GM12878 (cell line): ENCODE measurements at regions not wholly inside any gene's neighbourhood (a gene's known extent, or its start where the extent isn't known, plus 50 kb on each side); places are given as distances from the start of the nearest gene placed in this dataset.

ENCODE experiments used
- ATAC-seq: fragments of 200-7000 bp; cut with Tn5 transposase; 3 replicates; pipeline ENCODE4 v1.9.1; 2020; ENCODE audit warnings: mild to moderate bottlenecking, moderate library complexity
- BruUV-seq: library from RNA; stranded (reverse); fragments of 400-500 nt; replicated peaks from 2 replicates; lab custom pipeline; 2021; lab: Mats Ljungman, UMichigan
- CTCF ChIA-PET: fragments of 300-600 bp; sonication (Branson Sonifier 250); formaldehyde crosslinking; extraction: SDS; loops from one replicate; lab custom pipeline; 2021; ENCODE audit warnings: inconsistent platforms; lab: Yijun Ruan, JAX
- POLR2A ChIA-PET: fragments of 350-600 bp; formaldehyde crosslinking; extraction: SDS; loops from one replicate; lab custom pipeline; 2021; ENCODE audit warnings: inconsistent platforms; lab: Charles Lee
- RAD21 ChIA-PET: fragments of 300-600 bp; sonication (Branson Sonifier 250); formaldehyde crosslinking; loops from one replicate; lab custom pipeline; 2023; ENCODE audit warnings: antibody characterized with exemption; ENCODE audit not compliant: unreplicated experiment; lab: Charles Lee
- SMC1A ChIA-PET: fragments of 300-600 bp; sonication (Branson Sonifier 250); formaldehyde crosslinking; loops from one replicate; lab custom pipeline; 2023; ENCODE audit not compliant: unreplicated experiment, uncharacterized antibody; lab: Charles Lee
- DNase-seq: peaks from one replicate; pipeline ENCODE4 v3.0.0-alpha.2; 2011; ENCODE audit warnings: low read depth, low spot score
- FAIRE-seq: peaks from 3 replicates; lab custom pipeline; 2011; peaks lifted over from hg19 to GRCh38; lab: Jason Lieb, UNC
- H2AFZ ChIP-seq: 2 replicates; pipeline ENCODE4 v1.6.0; 2011; ENCODE audit warnings: low read depth, low read length, control low read depth; ENCODE audit not compliant: control insufficient read depth
- H3K27ac ChIP-seq: 2 replicates; pipeline ENCODE4 v1.5.1; 2011; ENCODE audit warnings: control low read depth; ENCODE audit not compliant: control insufficient read depth, insufficient read depth
- H3K27me3 ChIP-seq, 2 experiments: replicated peaks in 1 of 2; 2 replicates each; pipeline versions ENCODE4 v1.6.0 to v1.6.1; 2011; ENCODE audit warnings: low read length in 1 of 2; ENCODE audit not compliant: control insufficient read depth in 2 of 2, insufficient read depth in 2 of 2
- H3K36me3 ChIP-seq, 2 experiments: 2 replicates each; pipeline ENCODE4 v1.5.1; 2011; ENCODE audit warnings: low read length in 1 of 2; ENCODE audit not compliant: control insufficient read depth in 2 of 2, insufficient read depth in 2 of 2
- H3K4me1 ChIP-seq: 2 replicates; pipeline ENCODE4 v1.6.1; 2011; ENCODE audit warnings: mild to moderate bottlenecking, low read length, moderate library complexity, mixed read lengths; ENCODE audit not compliant: control insufficient read depth, insufficient read depth
- H3K4me2 ChIP-seq: 2 replicates; pipeline ENCODE4 v1.6.0; 2011; ENCODE audit warnings: control low read depth; ENCODE audit not compliant: control insufficient read depth, insufficient read depth
- H3K4me3 ChIP-seq: fragments of 200-600 bp; sonication (generic); 2 replicates; pipeline ENCODE4 v1.5.1; 2016
- H3K79me2 ChIP-seq: 2 replicates; pipeline ENCODE4 v1.6.0; 2011; ENCODE audit warnings: low read length; ENCODE audit not compliant: control insufficient read depth, insufficient read depth
- H3K9ac ChIP-seq: 2 replicates; pipeline ENCODE4 v1.8.0; 2011; ENCODE audit warnings: low read length, control low read depth, mixed read lengths; ENCODE audit not compliant: control insufficient read depth, insufficient read depth
- H3K9me3 ChIP-seq: replicated peaks from 3 replicates; pipeline ENCODE4 v1.5.1; 2011; ENCODE audit warnings: mild to moderate bottlenecking, low read length; ENCODE audit not compliant: control insufficient read depth, insufficient read depth
- H4K20me1 ChIP-seq: 2 replicates; pipeline ENCODE4 v1.6.0; 2011; ENCODE audit not compliant: control insufficient read depth, insufficient read depth
- ASH2L ChIP-seq: fragments of 300-600, 200-600 bp; sonication (generic); IDR thresholded peaks from 2 replicates; pipeline ENCODE4 v1.6.1; 2017; ENCODE audit warnings: low read depth, mild to moderate bottlenecking, borderline replicate concordance
- CBFB ChIP-seq: IDR thresholded peaks from 2 replicates; pipeline ENCODE4 v1.6.1; 2016; ENCODE audit warnings: antibody characterized with exemption, low read depth
- CBX3 ChIP-seq: fragments of 200-600 bp; sonication (generic); IDR thresholded peaks from 2 replicates; pipeline ENCODE4 v1.6.1; 2016; ENCODE audit warnings: low read depth, borderline replicate concordance
- CHD1 ChIP-seq: IDR thresholded peaks from 2 replicates; pipeline ENCODE4 v1.6.1; 2012; ENCODE audit warnings: low read depth, low read length, improper control_type of control experiment
- CREM ChIP-seq: IDR thresholded peaks from 2 replicates; pipeline ENCODE4 v1.6.1; 2014; ENCODE audit warnings: antibody characterized with exemption, low read depth
- ETV6 ChIP-seq, 2 experiments: fragments of 450-650 bp in 1 of 2; IDR thresholded peaks in 1 of 2; conservative IDR thresholded peaks in 1 of 2; 2 replicates each; pipeline ENCODE4 v1.6.1; 2014; ENCODE audit warnings: antibody characterized with exemption in 1 of 2, borderline replicate concordance in 1 of 2, low read depth in 1 of 2, mild to moderate bottlenecking in 1 of 2, moderate library complexity in 1 of 2
- JUND ChIP-seq: IDR thresholded peaks from 2 replicates; pipeline ENCODE4 v1.6.1; 2012; ENCODE audit warnings: low read depth, mild to moderate bottlenecking, low read length, improper control_type of control experiment, moderate library complexity
- NFIC ChIP-seq: IDR thresholded peaks from 2 replicates; pipeline ENCODE4 v1.6.1; 2012; ENCODE audit warnings: low read depth, mild to moderate bottlenecking, inconsistent platforms, low read length, moderate library complexity
- POLR2AphosphoS5 ChIP-seq: IDR thresholded peaks from 2 replicates; pipeline ENCODE4 v1.6.1; 2011; ENCODE audit warnings: mild to moderate bottlenecking, low read length, inconsistent platforms
- RAD51 ChIP-seq: fragments of 450-650 bp; IDR thresholded peaks from 2 replicates; pipeline ENCODE4 v1.6.1; 2016; ENCODE audit warnings: moderate library complexity, mild to moderate bottlenecking, inconsistent platforms
- SMC3 ChIP-seq: IDR thresholded peaks from 2 replicates; pipeline ENCODE4 v1.6.1; 2011; ENCODE audit warnings: low read length, improper control_type of control experiment, borderline replicate concordance
- TCF3 ChIP-seq: IDR thresholded peaks from 2 replicates; pipeline ENCODE4 v1.6.1; 2012; ENCODE audit warnings: low read depth, mild to moderate bottlenecking, low read length, borderline replicate concordance; ENCODE audit not compliant: insufficient read depth
- ZNF207 ChIP-seq: fragments of 450-650 bp; IDR thresholded peaks from 2 replicates; pipeline ENCODE4 v1.6.1; 2014; ENCODE audit warnings: antibody characterized with exemption, mild to moderate bottlenecking, borderline replicate concordance
- WGBS: methylation state at CpG from one replicate; pipeline ENCODE4 v1.1.6; 2016; ENCODE audit warnings: low lambda C conversion rate; ENCODE audit not compliant: insufficient replicate concordance, insufficient coverage; ENCODE audit errors: missing lambda C conversion rate; 5-methylcytosine and 5-hydroxymethylcytosine counted together
- in situ Hi-C: fragments of 300-500 bp; cut with MboI; formaldehyde crosslinking; loops from 9 replicates; pipeline ENCODE4 v1.14.3; 2018; ENCODE audit warnings: mixed read lengths
- intact Hi-C: fragments of 100-400 bp; cut with micrococcal nuclease; formaldehyde crosslinking; loops from one replicate; pipeline ENCODE4 v1.14.2; 2022; ENCODE audit not compliant: unreplicated experiment
- TF ChIP-seq, protein P1 (sequence below), 3 experiments: IDR thresholded peaks in 2 of 3; conservative IDR thresholded peaks in 1 of 3; 2 replicates each; pipeline ENCODE4 v1.5.1; 2011; ENCODE audit warnings: low read depth in 3 of 3, low read length in 3 of 3, mild to moderate bottlenecking in 3 of 3, control low read depth in 2 of 3, moderate library complexity in 2 of 3, inconsistent platforms in 1 of 3, mixed read lengths in 1 of 3; ENCODE audit not compliant: control insufficient read depth in 2 of 3, insufficient read depth in 1 of 3; ENCODE audit errors: extremely low read depth in 1 of 3

DNA sequence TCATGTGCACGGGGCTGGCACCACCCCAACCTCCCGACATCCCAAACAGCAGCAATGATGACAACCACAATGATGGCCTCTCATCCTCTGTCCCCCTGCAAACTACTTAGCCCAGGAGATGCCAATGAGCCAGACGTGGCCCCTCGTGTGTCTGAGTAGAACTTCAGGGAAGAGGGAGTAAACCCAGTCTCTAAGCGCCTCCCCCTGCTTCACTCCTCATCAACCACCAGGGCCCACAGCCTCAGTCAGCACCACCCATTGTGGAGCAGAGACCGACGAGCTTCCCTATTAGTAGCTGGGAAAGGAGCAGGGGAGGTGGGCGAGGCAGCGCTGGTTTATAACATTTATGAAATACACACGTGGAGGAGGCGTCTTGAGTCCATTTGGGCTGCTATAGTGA is 182.7 kb upstream of the SFSWAP start:
- DNase-seq (no peak), FAIRE-seq (no peak), ATAC-seq (no peak)
- no peaks in the 10 kb centered on the region for H3K79me2 ChIP-seq
- no TSS peak for BruUV-seq
- no peaks in the 10 kb centered on the region for H3K27me3 ChIP-seq
- no peak overlapping the region for H2AFZ ChIP-seq
- H4K20me1 ChIP-seq = no peaks in the 10 kb centered on the region
- H3K9ac ChIP-seq = no peak overlapping the region
- no peaks in the 10 kb centered on the region for H3K4me1 ChIP-seq
- RAD21 ChIA-PET = no interaction called here
- 48% methylated on average over 11 of the region's 11 CpGs for WGBS
- no peaks in the 10 kb centered on the region for H3K36me3 ChIP-seq
- in situ Hi-C loops (no loop called here), intact Hi-C loops (no loop called here)
- TF ChIP-seq CBX3 = no peak
- TF ChIP-seq NFIC = no peak
- TF ChIP-seq, protein P1, sequence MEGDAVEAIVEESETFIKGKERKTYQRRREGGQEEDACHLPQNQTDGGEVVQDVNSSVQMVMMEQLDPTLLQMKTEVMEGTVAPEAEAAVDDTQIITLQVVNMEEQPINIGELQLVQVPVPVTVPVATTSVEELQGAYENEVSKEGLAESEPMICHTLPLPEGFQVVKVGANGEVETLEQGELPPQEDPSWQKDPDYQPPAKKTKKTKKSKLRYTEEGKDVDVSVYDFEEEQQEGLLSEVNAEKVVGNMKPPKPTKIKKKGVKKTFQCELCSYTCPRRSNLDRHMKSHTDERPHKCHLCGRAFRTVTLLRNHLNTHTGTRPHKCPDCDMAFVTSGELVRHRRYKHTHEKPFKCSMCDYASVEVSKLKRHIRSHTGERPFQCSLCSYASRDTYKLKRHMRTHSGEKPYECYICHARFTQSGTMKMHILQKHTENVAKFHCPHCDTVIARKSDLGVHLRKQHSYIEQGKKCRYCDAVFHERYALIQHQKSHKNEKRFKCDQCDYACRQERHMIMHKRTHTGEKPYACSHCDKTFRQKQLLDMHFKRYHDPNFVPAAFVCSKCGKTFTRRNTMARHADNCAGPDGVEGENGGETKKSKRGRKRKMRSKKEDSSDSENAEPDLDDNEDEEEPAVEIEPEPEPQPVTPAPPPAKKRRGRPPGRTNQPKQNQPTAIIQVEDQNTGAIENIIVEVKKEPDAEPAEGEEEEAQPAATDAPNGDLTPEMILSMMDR (IDR thresholded peaks at IDR 0.05 in 2 of 3, conservative IDR thresholded peaks at IDR 0.05 in 1 of 3; ENCODE audit: control insufficient read depth in 2 of 3, extremely low read depth in 1 of 3, insufficient read depth in 1 of 3, low read depth in 3 of 3, low read length in 3 of 3) = no peak
- H3K27ac ChIP-seq = no peak overlapping the region
- CTCF ChIA-PET = no interaction called here
- no peak overlapping the region for H3K4me3 ChIP-seq
- H3K9me3 ChIP-seq = no peaks in the 10 kb centered on the region
- SMC1A ChIA-PET = no interaction called here
- no peak overlapping the region for H3K4me2 ChIP-seq
- POLR2A ChIA-PET = no interaction called here

DNA sequence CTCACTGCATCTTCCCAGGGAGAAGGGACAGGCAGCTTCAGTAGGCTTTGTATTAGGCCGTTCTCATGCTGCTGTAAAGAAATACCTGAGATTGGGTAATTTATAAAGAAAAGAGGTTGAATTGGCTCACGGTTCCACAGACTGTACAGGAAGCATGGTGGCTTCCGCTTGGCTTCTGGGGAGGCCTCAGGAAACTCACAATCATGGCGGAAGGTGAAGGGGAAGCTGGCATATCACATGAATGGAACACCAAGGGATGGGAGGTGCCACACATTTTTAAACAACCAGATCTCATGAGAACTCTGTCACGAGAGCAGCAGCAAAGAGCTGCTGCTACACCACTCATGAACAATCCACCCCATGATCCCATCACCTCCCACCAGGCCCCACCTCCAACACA is 182.2 kb upstream of the SFSWAP start:
- H3K4me3 ChIP-seq = no peak overlapping the region
- H3K4me2 ChIP-seq = no peak overlapping the region
- CTCF ChIA-PET = no interaction called here
- POLR2A ChIA-PET = no interaction called here
- FAIRE-seq = no peak
- no peak for DNase-seq
- no peaks in the 10 kb centered on the region for H3K9me3 ChIP-seq
- no peak for ATAC-seq
- no peaks in the 10 kb centered on the region for H3K27me3 ChIP-seq
- H3K79me2 ChIP-seq = no peaks in the 10 kb centered on the region
- H4K20me1 ChIP-seq = no peaks in the 10 kb centered on the region
- no peak overlapping the region for H3K9ac ChIP-seq
- RAD21 ChIA-PET = no interaction called here
- no peak overlapping the region for H3K27ac ChIP-seq
- no peaks in the 10 kb centered on the region for H3K36me3 ChIP-seq
- no peaks in the 10 kb centered on the region for H3K4me1 ChIP-seq
- BruUV-seq = no TSS peak
- no peak overlapping the region for H2AFZ ChIP-seq
- no peak for TF ChIP-seq CHD1
- no peak for TF ChIP-seq SMC3
- TF ChIP-seq ZNF207 = no peak
- TF ChIP-seq RAD51 = no peak
- TF ChIP-seq ASH2L = no peak
- TF ChIP-seq POLR2AphosphoS5 = no peak
- TF ChIP-seq CBFB = no peak
- TF ChIP-seq CREM = no peak
- TF ChIP-seq TCF3 = no peak
- no peak for TF ChIP-seq ETV6 (conservative IDR thresholded peaks at IDR 0.05 in 1 of 2, IDR thresholded peaks at IDR 0.05 in 1 of 2; ENCODE audit: borderline replicate concordance in 1 of 2, low read depth in 1 of 2)
- TF ChIP-seq JUND = no peak
- TF ChIP-seq, all 136 proteins: peak for 0
- in situ Hi-C loops (no loop called here), intact Hi-C loops (no loop called here)
- 15% methylated on average over 5 of the region's 5 CpGs for WGBS
- SMC1A ChIA-PET = no interaction called here
